H7 (cell line): ENCODE measurements at regions not wholly inside any gene's neighbourhood (a gene's known extent, or its start where the extent isn't known, plus 50 kb on each side); places are given as distances from the start of the nearest gene placed in this dataset.

Source experiments
- DNase-seq: peaks from one replicate; pipeline ENCODE4 v3.0.0; 2012
- H3K27me3 ChIP-seq: 2 replicates; pipeline ENCODE4 v1.6.0; 2011; ENCODE audit warnings: mild to moderate bottlenecking, low read length; ENCODE audit not compliant: control insufficient read depth, insufficient read depth
- H3K36me3 ChIP-seq: replicated peaks from 2 replicates; pipeline ENCODE4 v1.5.1; 2011; ENCODE audit warnings: low read length; ENCODE audit not compliant: control insufficient read depth, insufficient read depth
- H3K4me3 ChIP-seq: 2 replicates; pipeline ENCODE4 v1.5.1; 2011; ENCODE audit warnings: low read depth, mild to moderate bottlenecking, control low read depth, low read length, moderate library complexity; ENCODE audit not compliant: insufficient read depth

DNA sequence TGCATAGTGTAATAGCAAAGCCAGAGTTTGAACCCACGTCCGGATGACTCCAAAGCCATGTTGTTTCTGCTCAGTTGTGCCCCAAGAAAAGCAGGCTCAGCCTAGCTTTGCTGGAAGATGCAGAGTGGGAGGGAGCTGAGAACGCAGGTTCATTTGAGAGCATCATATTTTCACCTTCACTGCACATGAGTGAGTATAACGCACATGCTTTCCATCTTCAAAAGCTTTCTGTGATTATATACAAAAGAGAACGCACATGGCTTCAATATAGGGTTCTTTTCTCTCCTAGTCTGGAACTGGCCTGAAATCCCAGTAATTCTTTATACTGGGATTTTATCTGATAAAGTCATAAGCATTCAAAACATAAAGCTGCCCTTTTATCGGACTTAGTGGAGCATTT, 385.5 kb upstream of the CADM1 start:
- H3K27me3 ChIP-seq, result no peaks in the 10 kb centered on the region; the same call in 1 of the 2 replicates
- H3K36me3 ChIP-seq, result no peaks in the 10 kb centered on the region
- H3K4me3 ChIP-seq, result no peak overlapping the region
- DNase-seq, result no peak

DNA sequence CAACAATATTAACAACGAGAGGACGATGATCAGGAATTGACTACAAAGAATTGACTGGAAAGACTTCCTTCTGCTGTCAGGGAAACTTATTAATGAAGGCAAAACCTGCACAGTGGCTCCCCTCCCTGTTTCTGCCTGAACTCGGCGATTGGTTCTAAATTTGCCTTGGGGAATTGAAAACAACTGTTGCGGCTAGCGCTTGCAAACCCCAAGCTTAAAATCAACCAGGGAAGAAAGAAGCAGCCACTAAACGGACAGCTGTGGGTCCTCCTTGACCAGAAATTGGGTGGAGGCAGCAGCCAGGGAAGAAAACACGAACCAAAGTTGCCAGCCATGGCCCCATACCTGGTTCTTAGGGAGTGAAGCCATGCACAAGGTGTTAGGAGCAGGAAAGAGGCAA, 383.5 kb upstream of the CADM1 start:
- DNase-seq, result no peak
- Histone ChIP-seq H3K27me3 (no peaks in the 10 kb centered on the region; the same call in 1 of the 2 replicates), H3K36me3 (no peaks in the 10 kb centered on the region), H3K4me3 (no peak overlapping the region)

- Histone ChIP-seq H3K4me3 (no peak overlapping the region), H3K27me3 (no peaks in the 10 kb centered on the region; the same call in 1 of the 2 replicates), H3K36me3 (no peaks in the 10 kb centered on the region)
- no peak for DNase-seq
These were observed 383.1 kb upstream of the CADM1 start for GRCh38 chr11:115887316-115887715.

DNA sequence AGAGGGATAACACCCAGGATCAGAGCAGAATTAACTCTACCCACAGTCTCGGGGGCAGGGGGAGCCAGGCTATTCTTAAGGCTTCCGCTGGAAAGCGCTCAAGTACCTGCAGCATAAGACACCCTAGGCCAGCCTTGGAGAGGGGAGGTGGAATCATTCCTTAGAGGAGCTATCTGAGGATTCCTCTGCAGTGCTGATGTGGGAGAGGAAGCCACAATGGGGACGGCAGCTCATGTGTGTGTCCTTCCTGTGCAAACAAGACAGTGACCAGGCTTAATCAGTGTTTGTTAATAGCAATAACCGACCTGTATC, 382.2 kb upstream of the CADM1 start:
- no peaks in the 10 kb centered on the region; the same call in 1 of the 2 replicates for H3K27me3 ChIP-seq
- H3K36me3 ChIP-seq, result no peaks in the 10 kb centered on the region
- no peak overlapping the region for H3K4me3 ChIP-seq
- peak; percentile 40 for DNase-seq

DNA sequence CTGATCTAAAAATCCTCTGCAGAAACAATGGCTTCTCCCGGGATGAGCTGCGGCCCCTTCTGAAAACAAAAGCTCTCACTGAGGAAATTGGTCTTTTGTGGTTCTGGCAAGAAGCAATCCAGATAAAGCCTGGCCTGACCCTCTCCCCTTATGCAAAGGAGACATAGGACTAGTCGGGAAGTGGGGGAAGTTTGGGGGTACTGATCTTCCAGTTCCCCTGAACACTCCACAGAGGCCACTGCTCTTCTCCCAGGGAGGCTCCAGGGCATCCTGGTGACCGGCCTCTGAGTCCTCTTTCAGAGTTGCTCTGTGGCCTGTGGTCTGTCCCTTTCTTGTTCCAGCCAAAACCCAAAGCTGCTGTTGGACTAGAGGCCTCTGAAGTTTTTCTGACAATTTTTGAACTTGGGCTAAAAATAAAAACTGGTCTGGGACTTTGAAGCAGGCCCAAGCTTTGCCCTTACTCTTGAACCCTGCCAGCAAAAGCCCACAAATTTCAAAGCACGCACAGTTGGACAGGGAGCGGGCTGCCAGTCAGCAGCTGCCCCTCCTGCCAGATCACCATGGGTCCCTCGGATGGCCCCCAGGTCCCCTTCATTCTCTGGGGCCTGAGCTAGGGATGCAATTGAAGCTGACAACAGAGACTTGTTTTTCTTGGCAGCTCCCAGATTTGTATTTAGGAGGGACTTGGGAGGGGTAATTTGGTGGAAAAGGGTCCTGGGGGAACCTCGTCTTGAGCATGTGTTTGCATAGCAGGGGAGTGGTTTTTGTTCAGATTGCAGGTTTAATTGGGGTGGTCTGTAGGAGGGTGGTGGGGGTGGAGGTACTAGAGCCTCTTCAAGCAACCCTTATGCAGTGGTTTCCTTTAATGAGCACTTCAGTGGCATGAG, 381.6 kb upstream of the CADM1 start:
- Histone ChIP-seq H3K36me3 (no peaks in the 10 kb centered on the region), H3K4me3 (no peak overlapping the region), H3K27me3 (no peaks in the 10 kb centered on the region; the same call in 1 of the 2 replicates)
- DNase-seq, result no peak

- DNase-seq, result no peak
These were observed 380.8 kb upstream of the CADM1 start for GRCh38 chr11:115884800-115885534.

GRCh38 chr11:115874843-115875242, 370.6 kb upstream of the CADM1 start:
- Histone ChIP-seq H3K4me3 (no peak overlapping the region), H3K27me3 (no peaks in the 10 kb centered on the region)
- DNase-seq, result no peak

More at GRCh38 chr11:115884800-115885534, 380.8 kb upstream of the CADM1 start:
- Histone ChIP-seq H3K27me3 (no peaks in the 10 kb centered on the region; the same call in 1 of the 2 replicates), H3K36me3 (no peaks in the 10 kb centered on the region), H3K4me3 (no peak overlapping the region)

GRCh38 chr11:115873813-115874212, 369.6 kb upstream of the CADM1 start:
- H3K4me3 ChIP-seq, result no peak overlapping the region
- H3K27me3 ChIP-seq, result no peaks in the 10 kb centered on the region
- DNase-seq, result no peak
- H3K36me3 ChIP-seq, result no peaks in the 10 kb centered on the region

More at GRCh38 chr11:115874843-115875242, 370.6 kb upstream of the CADM1 start:
- H3K36me3 ChIP-seq, result no peaks in the 10 kb centered on the region

DNA sequence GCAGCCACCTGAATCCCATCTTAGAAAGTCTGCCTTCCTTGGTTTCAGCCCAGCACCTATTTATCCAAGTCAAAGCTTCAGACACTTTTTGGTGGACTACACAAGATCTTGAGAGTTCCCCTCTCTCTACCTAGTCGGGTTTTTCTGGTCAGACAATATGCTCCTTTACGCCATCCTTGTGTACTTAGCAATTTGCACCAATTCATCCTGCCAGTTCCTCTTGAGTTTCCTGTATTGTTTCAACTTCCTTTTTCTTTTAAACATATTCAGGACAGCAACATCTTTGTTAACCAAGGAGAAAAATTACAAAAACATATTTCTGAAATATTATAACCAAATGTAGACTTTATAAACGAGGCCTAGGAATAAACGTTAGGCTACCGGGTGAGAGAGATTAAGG, 368.2 kb upstream of the CADM1 start:
- DNase-seq, result no peak
- H3K36me3 ChIP-seq, result no peaks in the 10 kb centered on the region
- H3K27me3 ChIP-seq, result no peaks in the 10 kb centered on the region
- H3K4me3 ChIP-seq, result no peak overlapping the region

DNA sequence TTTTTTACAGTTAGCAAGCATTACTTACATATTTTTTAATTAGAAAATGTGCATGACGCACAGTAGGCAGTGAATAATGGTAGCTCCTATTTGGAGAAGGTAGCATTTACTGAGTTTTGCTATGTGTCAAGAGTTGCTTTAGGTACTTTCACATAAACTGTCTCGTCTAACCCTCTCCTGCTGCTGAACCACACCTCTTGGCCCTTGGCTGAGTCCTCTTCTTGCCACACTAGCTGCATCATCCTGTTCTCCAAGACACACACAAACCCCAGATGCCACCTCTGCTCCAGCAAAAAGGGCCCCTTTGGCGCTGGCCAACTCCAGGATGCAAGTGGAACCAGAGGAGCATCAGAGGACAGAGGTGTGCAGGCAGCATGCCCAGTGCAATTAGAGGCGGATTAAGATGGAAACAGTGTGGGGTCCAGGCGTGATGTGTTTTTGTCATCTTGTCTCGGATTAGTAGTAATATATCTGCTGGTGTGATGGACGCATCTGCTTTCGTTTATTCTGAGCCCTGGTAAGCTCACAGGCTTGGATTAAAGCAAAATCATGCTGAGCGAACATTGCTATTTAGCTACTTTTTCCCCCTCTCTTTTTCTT, 367.0 kb upstream of the CADM1 start:
- Histone ChIP-seq H3K4me3 (no peak overlapping the region), H3K27me3 (no peaks in the 10 kb centered on the region), H3K36me3 (no peaks in the 10 kb centered on the region)
- no peak for DNase-seq

DNA sequence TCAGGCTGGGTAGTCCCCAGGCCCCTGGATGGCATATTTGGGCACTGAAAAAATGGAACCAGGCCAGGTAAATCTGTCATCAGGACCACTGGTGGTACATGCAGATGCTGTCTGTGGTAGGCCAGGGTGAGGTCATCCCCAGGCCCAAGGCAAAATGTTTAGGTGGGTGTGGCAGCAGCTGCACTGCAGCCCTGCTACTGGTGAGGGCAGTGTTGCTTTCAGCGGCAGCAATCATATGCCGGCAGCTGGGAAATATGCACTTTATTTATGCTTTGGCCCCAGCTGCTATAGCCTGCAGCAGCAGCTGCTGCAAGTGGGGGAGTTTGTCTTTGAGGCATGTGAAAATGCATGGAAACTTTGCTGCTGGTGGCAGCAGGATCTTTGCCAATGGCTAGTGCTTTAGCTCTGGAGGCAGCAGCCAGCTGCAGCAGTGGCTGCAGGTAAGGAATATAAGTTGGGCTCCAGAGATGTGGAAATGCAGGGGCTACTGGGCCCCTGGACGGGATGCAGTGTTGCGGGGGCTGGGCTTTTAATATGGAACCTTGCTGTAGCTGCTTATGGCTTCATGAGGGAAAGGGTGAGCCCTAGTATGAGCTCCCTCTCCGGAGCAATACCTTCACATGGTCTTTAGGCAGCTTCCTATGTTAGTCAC, 365.7 kb upstream of the CADM1 start:
- Histone ChIP-seq H3K4me3 (no peak overlapping the region), H3K27me3 (no peaks in the 10 kb centered on the region), H3K36me3 (no peaks in the 10 kb centered on the region)
- peak; percentile 49 for DNase-seq

- DNase-seq, result no peak
- Histone ChIP-seq H3K27me3 (no peaks in the 10 kb centered on the region), H3K4me3 (no peak overlapping the region), H3K36me3 (no peaks in the 10 kb centered on the region)
These were observed 364.9 kb upstream of the CADM1 start for GRCh38 chr11:115869131-115869530.

GRCh38 chr11:115860246-115860645, 356.0 kb upstream of the CADM1 start:
- Histone ChIP-seq H3K36me3 (no peaks in the 10 kb centered on the region), H3K27me3 (no peaks in the 10 kb centered on the region), H3K4me3 (no peak overlapping the region)
- DNase-seq, result no peak

DNA sequence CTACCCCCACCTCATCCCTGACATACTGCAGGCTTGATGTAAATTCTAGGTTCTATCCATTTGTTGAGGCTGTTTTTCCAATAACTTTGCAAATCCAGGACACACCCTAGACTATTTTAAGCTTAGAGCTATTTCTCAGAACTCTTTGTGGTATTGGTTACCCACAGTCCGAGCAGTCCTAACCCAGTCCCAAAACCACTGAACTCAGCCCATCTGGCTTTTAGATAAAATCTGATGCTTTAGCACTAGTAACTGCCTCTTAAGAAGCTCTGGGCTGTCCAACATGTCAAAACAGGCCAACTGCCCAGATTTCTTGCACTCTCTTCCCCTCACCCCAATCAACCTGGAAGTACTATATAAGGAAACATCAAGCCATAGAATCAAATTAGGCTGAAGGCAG, 344.4 kb upstream of the CADM1 start:
- no peak overlapping the region for H3K4me3 ChIP-seq
- DNase-seq, result no peak
- no peaks in the 10 kb centered on the region for H3K27me3 ChIP-seq
- H3K36me3 ChIP-seq, result no peaks in the 10 kb centered on the region
